ENCODE measurements at regions not wholly inside any gene's neighbourhood (a gene's known extent, or its start where the extent isn't known, plus 50 kb on each side); places are given as distances from the start of the nearest gene placed in this dataset.

- TF ChIP-seq PREB (CRISPR knock-in tag; IDR thresholded peaks at IDR 0.05; ENCODE audit: borderline replicate concordance) (no peak), CTCF (IDR thresholded peaks at IDR 0.05) (no peak; the same call in 1 of the 2 replicates), STAT6 (CRISPR knock-in tag; conservative IDR thresholded peaks at IDR 0.05; ENCODE audit: low read depth) (no peak), SP1 (CRISPR knock-in tag; conservative IDR thresholded peaks at IDR 0.05) (no peak), E2F4 (CRISPR knock-in tag; IDR thresholded peaks at IDR 0.05; ENCODE audit: borderline replicate concordance, low read depth) (no peak), OVOL2 (CRISPR knock-in tag; IDR thresholded peaks at IDR 0.05; ENCODE audit: borderline replicate concordance) (no peak), CBFB (CRISPR knock-in tag; IDR thresholded peaks at IDR 0.05; ENCODE audit: low read depth) (no peak), ZBTB43 (CRISPR knock-in tag; IDR thresholded peaks at IDR 0.05) (no peak)
These were observed 86.3 kb upstream of the EFEMP1 start for GRCh38 chr2:56009758-56010458.
